Uterus (tissue), 3 donors: ENCODE measurements at regions not wholly inside any gene's neighbourhood (a gene's known extent, or its start where the extent isn't known, plus 50 kb on each side); places are given as distances from the start of the nearest gene placed in this dataset.

Experiments used
- DNase-seq, 2 donors: peaks; one replicate each; pipeline ENCODE4 v3.0.0-alpha.2; 2019 to 2020
- H3K27ac ChIP-seq, 2 donors: fragments of 200-600 bp; sonication (generic); 1 replicate in 1 of 2; 2 replicates in 1 of 2; pipeline ENCODE4 v1.5.1; 2016 to 2018
- H3K27me3 ChIP-seq, 2 donors: fragments of 200-600 bp; sonication (generic); one replicate each; pipeline ENCODE4 v1.5.1; 2018 to 2019; ENCODE audit warnings: control low read depth in 1 of 2
- H3K36me3 ChIP-seq, 2 donors: fragments of 200-600 bp; sonication (generic); one replicate each; pipeline ENCODE4 v1.5.1; 2019; ENCODE audit warnings: control low read depth in 1 of 2
- H3K4me1 ChIP-seq, 2 donors: fragments of 200-600 bp; sonication (generic); one replicate each; pipeline ENCODE4 v1.5.1; 2018 to 2019; ENCODE audit warnings: control low read depth in 1 of 2
- H3K4me3 ChIP-seq, 2 donors: fragments of 200-600 bp; sonication (generic); 1 replicate in 1 of 2; 2 replicates in 1 of 2; pipeline ENCODE4 v1.5.1; 2018 to 2019; ENCODE audit warnings: mild to moderate bottlenecking in 1 of 2
- H3K9me3 ChIP-seq, 2 donors: fragments of 200-600 bp; sonication (generic); one replicate each; pipeline ENCODE4 v1.5.1; 2019; ENCODE audit warnings: control low read depth in 1 of 2
- POLR2A ChIP-seq, 2 donors: fragments of 450-650 bp; IDR thresholded peaks; one replicate each; pipeline ENCODE4 v1.6.1; 2016; ENCODE audit warnings: antibody characterized with exemption in 2 of 2, mild to moderate bottlenecking in 1 of 2, moderate library complexity in 1 of 2
- intact Hi-C: fragments of 100-400 bp; cut with DNase I; formaldehyde crosslinking; loops from one replicate; pipeline ENCODE4 v1.15.1; 2023; ENCODE audit warnings: low total_unique reads
- TF ChIP-seq, protein P1 (sequence below), 4 experiments: fragments of 200-600 bp in 2 of 4; fragments of 450-650 bp in 2 of 4; sonication (generic) in 2 of 4; IDR thresholded peaks; one replicate each; pipeline ENCODE4 v1.5.1; 2016 to 2019; ENCODE audit warnings: antibody characterized with exemption in 4 of 4, mild to moderate bottlenecking in 2 of 4, moderate library complexity in 1 of 4
- donor health status: DM: yes; HTN: yes; CAD: no.

- H3K27me3 ChIP-seq = no peaks in the 10 kb centered on the region
- intact Hi-C loops = no loop called here
- H3K4me3 ChIP-seq = no peak overlapping the region
- no peaks in the 10 kb centered on the region for H3K9me3 ChIP-seq
- DNase-seq = no peak
- TF ChIP-seq POLR2A (IDR thresholded peaks at IDR 0.05) = no peak
- TF ChIP-seq, protein P1, sequence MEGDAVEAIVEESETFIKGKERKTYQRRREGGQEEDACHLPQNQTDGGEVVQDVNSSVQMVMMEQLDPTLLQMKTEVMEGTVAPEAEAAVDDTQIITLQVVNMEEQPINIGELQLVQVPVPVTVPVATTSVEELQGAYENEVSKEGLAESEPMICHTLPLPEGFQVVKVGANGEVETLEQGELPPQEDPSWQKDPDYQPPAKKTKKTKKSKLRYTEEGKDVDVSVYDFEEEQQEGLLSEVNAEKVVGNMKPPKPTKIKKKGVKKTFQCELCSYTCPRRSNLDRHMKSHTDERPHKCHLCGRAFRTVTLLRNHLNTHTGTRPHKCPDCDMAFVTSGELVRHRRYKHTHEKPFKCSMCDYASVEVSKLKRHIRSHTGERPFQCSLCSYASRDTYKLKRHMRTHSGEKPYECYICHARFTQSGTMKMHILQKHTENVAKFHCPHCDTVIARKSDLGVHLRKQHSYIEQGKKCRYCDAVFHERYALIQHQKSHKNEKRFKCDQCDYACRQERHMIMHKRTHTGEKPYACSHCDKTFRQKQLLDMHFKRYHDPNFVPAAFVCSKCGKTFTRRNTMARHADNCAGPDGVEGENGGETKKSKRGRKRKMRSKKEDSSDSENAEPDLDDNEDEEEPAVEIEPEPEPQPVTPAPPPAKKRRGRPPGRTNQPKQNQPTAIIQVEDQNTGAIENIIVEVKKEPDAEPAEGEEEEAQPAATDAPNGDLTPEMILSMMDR (IDR thresholded peaks at IDR 0.05) = no peak
- no peak overlapping the region for H3K27ac ChIP-seq
- no peaks in the 10 kb centered on the region for H3K36me3 ChIP-seq
- no peaks in the 10 kb centered on the region for H3K4me1 ChIP-seq
These were observed 88.9 kb upstream of the NGF start for GRCh38 chr1:115426956-115427355.

- peak in 1 of 2 donors; percentile 42 for DNase-seq
- no peak overlapping the region for H3K4me3 ChIP-seq
- H3K9me3 ChIP-seq = no peaks in the 10 kb centered on the region
- H3K27ac ChIP-seq = no peak overlapping the region
- no peaks in the 10 kb centered on the region for H3K36me3 ChIP-seq
- no peaks in the 10 kb centered on the region for H3K4me1 ChIP-seq
- no peaks in the 10 kb centered on the region for H3K27me3 ChIP-seq
- intact Hi-C loops = no loop called here
- TF ChIP-seq, protein P1 (IDR thresholded peaks at IDR 0.05) = no peak
- TF ChIP-seq POLR2A (IDR thresholded peaks at IDR 0.05) = no peak
These were observed 88.3 kb upstream of the NGF start for GRCh38 chr1:115426231-115426771.

- Histone ChIP-seq H3K27ac (no peak overlapping the region), H3K4me3 (no peak overlapping the region), H3K4me1 (no peaks in the 10 kb centered on the region), H3K27me3 (no peaks in the 10 kb centered on the region), H3K9me3 (no peaks in the 10 kb centered on the region), H3K36me3 (no peaks in the 10 kb centered on the region)
- intact Hi-C loops = no loop called here
- no peak for DNase-seq
- TF ChIP-seq POLR2A (IDR thresholded peaks at IDR 0.05) = no peak
- TF ChIP-seq, protein P1 (IDR thresholded peaks at IDR 0.05) = no peak
These were observed 87.4 kb upstream of the NGF start for GRCh38 chr1:115425442-115425841.

GRCh38 chr1:115423776-115424175 lies 85.7 kb upstream of the NGF start:
- Histone ChIP-seq H3K4me3 (no peak overlapping the region), H3K27me3 (no peaks in the 10 kb centered on the region), H3K27ac (no peak overlapping the region), H3K9me3 (no peaks in the 10 kb centered on the region), H3K4me1 (no peaks in the 10 kb centered on the region), H3K36me3 (no peaks in the 10 kb centered on the region)
- intact Hi-C loops = no loop called here
- no peak for DNase-seq
- TF ChIP-seq POLR2A (IDR thresholded peaks at IDR 0.05) = no peak
- TF ChIP-seq, protein P1 (IDR thresholded peaks at IDR 0.05) = no peak

DNA sequence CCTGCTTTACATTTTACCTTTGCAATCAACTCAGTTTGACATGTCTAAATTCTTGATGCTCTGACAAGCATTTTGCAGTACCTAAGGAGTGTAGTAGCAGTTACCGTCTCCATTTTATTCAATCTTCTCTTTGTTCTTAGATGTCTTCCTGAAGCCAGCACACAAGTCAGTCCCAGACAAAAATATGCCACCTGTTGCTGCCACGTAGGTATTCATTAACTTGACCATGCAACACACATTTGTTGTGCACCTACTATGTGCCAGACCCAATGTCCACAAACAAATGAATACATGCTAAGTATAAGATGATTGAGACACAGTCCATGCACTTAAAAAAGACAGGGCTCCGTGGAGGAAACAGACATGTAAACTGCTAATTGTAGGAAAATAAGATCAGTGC lies 81.5 kb upstream of the NGF start:
- intact Hi-C loops = no loop called here

More for the DNA sequence above, 81.5 kb upstream of the NGF start:
- no peaks in the 10 kb centered on the region for H3K9me3 ChIP-seq
- no peaks in the 10 kb centered on the region for H3K36me3 ChIP-seq
- DNase-seq = no peak
- H3K27me3 ChIP-seq = no peaks in the 10 kb centered on the region
- TF ChIP-seq POLR2A (IDR thresholded peaks at IDR 0.05) = no peak
- TF ChIP-seq, protein P1 (IDR thresholded peaks at IDR 0.05) = no peak
- no peak overlapping the region for H3K4me3 ChIP-seq
- H3K4me1 ChIP-seq = no peaks in the 10 kb centered on the region
- H3K27ac ChIP-seq = no peak overlapping the region
